ENCODE measurements at regions not wholly inside any gene's neighbourhood (a gene's known extent, or its start where the extent isn't known, plus 50 kb on each side); places are given as distances from the start of the nearest gene placed in this dataset.

DNA sequence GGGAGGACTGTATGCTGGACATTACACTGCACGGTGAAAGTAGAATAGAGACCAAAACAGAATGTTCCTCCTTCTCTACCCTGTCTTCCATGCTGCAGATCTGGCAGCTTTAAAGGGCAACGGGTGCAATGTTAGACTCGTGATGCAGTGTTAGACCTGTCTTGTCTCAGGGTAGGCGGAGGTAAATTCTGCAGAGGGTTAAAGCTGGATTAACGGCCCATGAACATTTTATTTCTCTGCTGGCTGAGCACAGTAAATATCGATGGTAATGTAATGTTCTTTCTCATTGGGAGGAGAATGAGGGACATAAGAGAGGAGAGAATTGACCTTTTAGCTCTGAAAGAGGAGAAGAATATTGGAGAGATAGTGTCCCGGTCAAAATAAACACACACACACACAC is 178.9 kb downstream of the NMUR2 start:
- TF ChIP-seq POLR2A (IDR thresholded peaks at IDR 0.05; ENCODE audit: low read depth, low read length), result no peak
- no peak for TF ChIP-seq KAT2A (conservative IDR thresholded peaks at IDR 0.05; ENCODE audit: control insufficient read depth, low read depth, low read length)
- no peak for TF ChIP-seq POLR2AphosphoS5 (IDR thresholded peaks at IDR 0.05; ENCODE audit: low read length)
- no peak for TF ChIP-seq MAX (IDR thresholded peaks at IDR 0.05; ENCODE audit: low read depth, low read length)
- TF ChIP-seq KDM1A (IDR thresholded peaks at IDR 0.05; ENCODE audit: borderline replicate concordance), result no peak
